COR-L47 (cell line): ENCODE measurements at regions not wholly inside any gene's neighbourhood (a gene's known extent, or its start where the extent isn't known, plus 50 kb on each side); places are given as distances from the start of the nearest gene placed in this dataset.
A peak's percentile ranks its signal among the peaks of the same experiment; 100 is the strongest.

ENCODE experiments used
- DNase-seq: peaks from one replicate; lab custom pipeline; 2025; lab: John Stamatoyannopoulos, UW

DNA sequence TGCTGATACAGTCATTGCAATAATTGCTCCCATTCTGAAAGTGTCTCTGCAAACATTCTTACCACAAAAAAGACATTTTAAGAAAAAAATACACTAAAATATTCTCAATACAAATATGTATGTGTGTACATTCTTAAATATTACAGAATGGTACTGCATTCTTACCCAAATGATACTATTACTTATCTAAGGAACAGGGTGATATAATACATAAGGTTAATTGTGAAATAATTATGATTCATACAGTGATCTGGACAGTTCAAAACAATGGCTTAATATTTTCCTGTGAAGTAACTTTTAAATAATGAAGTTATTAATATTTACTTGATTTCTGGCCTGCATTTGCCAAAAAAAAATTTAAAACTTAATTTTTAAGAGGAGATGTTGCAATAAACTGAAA lies 694.6 kb downstream of the TUSC7 start:
- DNase-seq = no peak

DNA sequence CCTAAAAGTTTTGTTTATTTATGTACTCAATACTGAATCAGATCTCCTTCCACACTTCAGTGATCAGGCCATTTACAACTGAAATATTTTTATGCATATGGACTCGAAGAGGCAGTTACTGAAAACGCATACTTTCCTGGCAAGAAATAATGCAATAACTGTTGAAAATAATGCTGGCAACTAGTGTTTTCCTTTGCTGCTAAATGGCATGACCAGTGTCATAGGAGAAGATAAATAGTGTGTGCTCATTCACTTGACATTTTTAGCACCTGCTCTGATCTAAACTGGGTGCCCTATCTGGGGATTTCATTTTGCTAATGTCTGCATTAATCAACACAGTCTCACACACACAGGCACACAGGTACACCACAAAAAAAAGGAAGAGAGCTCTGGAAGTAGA lies 695.2 kb downstream of the TUSC7 start:
- no peak for DNase-seq

DNA sequence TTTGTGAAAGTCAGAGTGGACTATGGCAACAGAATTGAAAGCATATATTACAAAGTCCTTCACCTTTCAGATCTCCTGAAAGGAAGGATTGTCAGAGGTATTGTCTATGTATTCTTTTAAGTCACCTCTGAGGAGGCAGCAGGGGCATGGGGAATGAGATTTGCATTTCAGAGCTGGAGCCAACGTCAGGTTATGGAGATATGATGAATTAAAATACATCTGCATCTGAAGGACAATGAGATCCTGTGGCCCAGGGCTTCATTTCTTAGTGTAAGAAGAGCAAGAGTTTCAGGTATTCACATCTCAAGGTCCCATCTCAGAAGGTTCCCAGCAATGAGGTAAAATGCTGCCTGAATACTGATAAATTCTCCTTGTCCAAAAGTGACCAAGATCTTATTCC lies 695.8 kb downstream of the TUSC7 start:
- DNase-seq = no peak

DNA sequence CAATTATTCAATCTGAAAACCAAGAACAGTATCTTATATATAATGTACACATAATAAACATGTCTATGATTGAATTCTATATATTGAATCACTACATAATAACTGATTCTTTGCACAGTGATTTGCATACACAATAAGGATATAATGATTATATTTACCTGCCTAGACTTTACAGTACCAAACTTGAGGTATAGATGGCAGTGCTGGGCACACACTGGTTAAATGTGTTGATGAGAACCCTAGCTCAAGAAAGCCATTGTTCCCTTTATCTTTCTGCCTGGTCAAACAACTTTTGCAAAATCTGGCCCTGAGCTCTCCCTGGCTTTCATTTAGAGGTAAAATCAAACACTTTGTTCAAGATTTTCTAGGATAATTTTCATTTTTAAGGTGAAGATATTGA lies 697.7 kb downstream of the TUSC7 start:
- DNase-seq = peak; percentile 40

DNA sequence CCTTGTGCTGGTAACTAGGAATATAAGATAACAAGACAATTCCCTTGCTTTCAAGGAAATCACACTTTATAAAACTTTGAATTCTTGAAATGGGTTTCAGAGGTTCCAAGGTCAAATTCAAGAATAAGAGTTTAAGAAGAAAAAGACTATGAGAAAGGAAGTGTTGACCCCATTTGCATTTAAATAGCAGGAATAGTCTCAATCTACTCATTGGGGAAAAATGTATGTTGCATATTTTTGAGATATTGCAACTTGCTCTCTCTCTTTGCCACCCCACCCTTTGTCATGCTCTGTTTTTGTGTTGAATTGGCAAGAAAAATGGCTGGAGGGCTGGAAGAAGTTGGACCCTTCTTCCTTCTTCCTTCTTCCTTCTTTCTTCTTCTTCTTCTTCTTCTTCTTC lies 699.2 kb downstream of the TUSC7 start:
- no peak for DNase-seq

DNA sequence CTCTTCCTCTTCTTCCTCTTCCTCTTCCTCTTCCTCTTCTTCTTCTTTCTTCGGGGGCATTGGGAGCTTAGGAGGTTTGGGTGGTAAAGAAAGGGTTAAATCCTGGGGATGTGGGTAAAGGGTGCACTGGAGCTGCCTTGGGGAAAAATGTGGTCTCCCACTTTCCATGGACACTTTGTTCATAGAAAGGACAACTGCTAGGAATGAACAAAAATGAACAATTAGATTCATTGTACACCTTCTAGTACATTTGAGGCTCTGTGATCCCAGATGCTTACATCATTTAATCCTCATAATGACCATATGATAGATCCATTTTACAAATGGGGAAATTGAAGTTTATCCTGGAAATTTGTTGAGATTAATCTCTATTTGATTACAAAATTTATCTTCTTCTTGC lies 699.7 kb downstream of the TUSC7 start:
- no peak for DNase-seq

DNA sequence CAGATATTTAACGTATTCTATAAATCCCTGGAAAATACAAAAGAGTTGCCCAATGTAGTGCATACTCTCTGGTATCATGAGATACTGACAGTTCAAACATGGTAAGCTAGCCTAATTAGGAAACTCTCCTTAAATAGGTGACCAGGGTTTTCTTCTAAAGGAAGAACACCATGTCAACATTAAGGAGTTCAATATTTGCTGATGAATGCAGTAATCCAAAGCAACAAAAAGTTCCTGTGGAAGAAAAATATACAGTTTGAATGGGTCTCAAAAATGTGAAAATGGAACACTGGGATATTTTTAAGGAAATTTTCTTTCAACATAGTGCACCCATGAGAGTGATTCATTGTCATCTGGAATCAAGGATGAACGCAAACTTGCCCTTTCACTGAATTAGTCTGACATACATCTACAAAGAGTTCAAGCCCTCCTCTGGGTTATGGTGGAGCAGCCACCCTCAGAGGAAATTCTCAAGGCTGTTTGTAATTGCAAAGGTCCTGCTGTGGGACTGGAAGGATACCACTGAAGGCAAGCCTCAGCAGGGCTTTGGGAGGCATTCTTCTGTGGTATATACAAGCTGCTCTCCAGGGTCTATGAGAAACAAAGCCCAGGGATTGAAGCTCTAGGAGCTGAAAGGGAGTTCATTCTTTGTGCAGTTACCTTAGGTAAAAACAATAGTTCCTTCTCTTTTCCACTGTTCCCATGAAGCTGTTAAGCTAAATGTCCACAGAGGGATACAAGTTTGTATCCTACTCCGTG lies 700.3 kb downstream of the TUSC7 start:
- DNase-seq = no peak

DNA sequence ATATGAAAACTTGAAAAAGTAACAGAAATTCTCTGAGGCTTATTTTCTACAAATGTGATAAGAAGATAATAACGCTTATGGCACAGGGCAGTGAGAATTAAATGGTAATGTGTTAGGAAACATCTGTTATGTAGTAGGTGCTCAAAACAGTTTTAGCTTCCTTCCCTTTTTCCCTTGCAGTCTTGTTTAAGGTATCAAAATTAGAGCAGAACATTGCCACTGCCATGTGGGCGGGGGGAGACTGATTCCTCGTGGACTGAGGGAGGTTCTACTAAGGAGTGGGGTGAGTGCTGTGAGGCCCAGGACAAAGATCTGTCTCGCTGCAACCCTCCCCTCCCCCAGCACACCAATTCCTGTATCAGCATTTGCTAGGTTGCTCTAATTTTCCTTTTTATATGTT lies 702.4 kb downstream of the TUSC7 start:
- DNase-seq = no peak

DNA sequence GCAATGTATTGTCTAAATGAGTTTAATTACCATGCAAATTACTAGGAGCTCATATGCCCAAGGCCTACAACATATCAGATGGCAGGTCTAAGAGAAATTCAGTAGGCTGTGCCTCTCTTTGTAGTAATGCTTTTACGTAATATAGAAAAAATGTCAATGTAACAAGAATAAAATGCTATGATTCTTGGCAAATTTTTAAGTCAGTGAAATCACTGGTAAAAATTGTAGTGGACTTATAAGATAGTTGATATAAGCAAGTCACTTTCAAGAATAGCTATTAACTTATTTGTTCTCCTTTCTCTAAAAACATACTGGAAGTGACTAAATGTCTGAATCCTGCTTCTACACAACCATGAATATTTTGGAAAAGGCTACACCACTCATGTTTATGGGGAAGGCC lies 707.8 kb downstream of the TUSC7 start:
- no peak for DNase-seq

DNA sequence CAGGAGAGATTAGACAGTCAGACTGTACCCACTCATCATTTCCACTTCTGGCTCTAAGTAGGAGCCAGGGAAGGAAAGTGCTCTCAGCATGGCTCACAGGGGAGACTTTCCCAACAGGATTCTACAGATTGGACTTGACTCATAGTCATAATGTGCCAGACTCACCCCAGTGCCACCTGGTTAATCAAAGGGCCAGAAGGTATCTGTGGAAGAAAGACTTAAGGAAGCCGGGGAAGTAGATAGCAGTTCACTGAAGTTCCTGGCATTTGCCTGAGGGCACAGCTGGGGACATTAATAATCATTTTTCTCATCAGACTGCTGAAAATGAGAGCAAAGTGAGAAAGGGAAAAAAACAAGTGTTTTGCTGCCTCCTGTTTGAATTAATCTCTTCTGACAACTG lies 717.5 kb downstream of the TUSC7 start:
- DNase-seq = no peak

DNA sequence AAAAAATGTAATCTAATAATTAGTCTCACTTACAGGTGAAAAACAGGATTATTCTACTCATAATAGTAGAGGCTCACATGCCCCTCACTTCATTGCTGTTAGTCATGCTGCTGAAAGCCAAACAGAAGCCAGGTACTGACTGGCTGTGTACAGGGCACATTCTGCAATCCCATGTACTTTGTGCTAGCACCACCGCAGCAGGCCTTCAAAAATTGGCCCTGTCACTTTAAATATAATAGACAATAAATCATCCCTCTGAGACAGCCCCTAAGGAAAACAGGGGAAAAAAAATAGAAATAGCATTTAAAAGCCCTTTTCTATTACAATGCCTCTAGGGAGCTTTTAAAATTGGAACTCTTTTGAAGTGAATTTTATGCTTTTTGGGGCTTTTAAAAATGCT lies 723.8 kb downstream of the TUSC7 start:
- no peak for DNase-seq

DNA sequence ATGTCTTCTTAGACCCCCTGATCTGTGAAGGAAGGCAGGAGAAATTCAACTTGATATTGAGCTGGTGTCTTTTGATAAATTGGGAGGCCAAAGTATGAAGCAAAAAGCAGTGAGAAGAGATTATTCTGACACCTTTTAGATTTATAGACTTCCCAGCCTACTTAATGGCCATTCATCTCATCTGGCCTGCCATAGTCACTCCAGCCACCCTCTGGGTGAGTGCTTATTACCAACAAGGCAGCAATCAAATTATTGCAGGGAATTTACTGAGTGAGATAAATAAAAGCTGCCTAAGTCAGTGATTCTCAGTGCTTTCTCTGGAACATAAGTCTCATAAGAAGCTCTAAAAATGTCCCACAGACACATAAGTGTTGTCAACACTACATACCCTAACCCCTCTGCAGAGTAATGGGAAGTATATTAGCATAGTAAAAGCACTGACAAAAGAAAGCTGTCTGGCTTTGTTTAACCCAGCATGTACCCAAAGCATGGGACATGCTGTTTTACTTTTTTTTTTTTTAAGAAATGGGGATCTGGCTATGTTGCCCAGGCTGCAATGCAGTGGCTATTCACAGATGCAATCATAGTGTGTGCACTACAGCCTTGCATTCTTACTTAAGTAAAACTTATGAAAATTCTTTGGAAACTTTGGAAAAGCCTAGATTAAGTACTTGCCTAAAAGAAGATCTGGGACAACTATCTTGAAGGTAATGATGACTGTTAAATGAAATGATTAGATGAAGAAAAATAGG lies 725.3 kb downstream of the TUSC7 start:
- DNase-seq = no peak

DNA sequence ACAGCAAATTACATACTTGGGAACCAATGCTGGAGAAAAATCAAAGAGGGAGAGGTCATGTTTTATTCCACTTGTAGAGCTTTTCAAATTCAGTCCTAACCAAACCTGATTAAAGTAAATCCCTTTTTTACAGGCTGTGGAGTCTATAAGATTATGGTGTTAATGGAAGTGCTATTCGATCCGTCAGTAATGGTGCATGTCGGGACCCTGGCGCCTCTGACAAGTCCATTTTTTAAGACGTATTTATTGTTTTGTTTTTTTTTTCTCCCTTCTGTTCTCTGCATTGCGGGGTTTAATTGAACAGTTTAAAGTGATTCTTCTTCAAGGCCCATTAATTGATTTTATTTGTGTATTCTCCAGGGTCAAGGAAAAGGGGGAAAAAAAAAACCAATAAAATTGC lies 725.9 kb downstream of the TUSC7 start:
- DNase-seq = no peak

DNA sequence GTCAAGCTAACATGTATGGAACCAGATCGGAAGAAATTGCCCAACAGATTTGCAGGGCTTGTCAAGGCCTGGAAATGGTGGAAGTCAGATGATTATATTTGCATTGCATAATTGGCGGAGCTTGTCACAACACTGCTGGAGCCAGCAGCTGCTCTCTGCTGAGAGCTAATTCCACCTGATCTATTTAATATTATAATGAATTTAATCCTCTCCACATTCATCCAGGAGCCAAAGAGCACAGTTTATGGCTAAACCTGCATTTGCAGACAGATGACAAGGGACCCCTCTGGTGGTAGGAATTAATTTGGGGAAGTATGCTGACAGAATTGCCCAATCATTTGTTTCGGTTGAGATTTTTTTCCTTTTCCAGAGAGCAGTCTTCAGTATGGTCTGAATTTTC lies 730.2 kb downstream of the TUSC7 start:
- peak; percentile 95 for DNase-seq

DNA sequence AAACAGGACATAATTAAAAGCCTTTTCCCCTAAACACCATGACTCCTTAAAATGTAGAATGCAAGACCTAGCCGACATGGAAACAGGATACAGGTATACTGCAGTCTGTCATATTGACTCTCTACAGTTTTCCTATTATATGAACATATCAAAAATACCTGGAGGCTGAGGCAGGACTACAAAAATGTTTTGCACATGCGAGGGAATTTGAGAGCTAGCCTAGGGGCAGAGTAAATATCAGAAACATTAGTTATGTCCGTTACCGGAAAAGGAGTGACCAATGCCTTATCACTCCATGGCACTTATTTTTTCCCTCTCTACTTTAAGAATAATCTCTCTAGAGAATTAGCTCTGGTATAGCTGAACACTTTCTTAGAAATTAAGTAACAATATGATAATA lies 732.3 kb downstream of the TUSC7 start:
- no peak for DNase-seq

DNA sequence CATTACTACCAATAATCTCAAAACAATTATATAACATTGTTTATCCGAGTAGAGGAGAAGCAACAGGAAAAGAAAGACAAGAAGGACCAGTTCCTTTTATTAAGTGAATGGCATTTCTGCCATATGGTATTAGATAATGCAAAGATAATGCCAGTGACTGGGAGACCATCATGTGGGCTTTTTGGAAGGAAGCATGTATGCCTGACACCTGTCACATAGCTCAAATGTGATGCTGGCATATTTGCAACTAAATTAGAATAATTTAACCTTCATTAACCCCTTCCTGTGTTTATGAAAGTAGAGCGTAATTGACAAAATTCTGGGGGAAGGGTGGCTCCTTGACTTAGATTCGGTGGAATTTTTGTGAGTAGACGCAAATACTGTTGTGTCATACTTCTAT lies 733.0 kb downstream of the TUSC7 start:
- DNase-seq = no peak

DNA sequence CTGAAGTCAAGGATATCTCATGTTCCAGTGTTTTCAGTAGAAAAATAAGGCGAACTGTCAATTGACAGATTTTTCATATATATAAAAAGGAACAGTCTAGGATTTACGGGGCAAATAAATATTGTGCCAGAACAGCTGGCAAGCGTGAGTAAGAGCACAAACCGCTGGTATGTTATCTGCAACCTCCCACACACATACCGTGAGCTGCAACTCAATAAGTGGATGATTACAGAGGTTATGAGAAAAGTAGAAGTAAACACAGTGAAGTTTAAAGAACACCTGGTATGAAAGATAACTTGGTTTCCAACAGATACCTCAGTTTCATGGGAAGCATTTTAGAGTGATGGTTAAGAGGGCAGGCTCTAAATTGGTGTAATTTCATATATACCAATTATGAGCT lies 733.4 kb downstream of the TUSC7 start:
- no peak for DNase-seq

DNA sequence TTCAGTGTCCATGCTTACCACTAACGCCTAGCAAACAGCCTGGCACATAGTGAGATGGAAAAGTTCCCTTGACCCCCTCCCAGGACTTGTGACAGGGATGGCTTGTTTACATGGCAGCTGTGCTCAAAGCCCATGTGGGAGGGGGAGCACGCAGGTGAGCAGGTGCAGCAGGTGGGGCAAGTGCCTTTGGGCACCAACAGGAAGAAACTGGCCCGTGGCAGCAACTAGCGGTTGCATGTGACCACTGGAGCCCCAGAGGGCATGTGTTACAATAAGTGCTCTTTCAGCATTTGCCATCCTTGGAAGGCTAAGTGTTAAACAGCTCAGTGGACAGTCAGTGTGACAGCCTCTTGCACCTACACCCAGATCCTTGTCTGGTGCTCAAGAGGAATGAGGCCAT lies 734.6 kb downstream of the TUSC7 start:
- peak; percentile 3 for DNase-seq

DNA sequence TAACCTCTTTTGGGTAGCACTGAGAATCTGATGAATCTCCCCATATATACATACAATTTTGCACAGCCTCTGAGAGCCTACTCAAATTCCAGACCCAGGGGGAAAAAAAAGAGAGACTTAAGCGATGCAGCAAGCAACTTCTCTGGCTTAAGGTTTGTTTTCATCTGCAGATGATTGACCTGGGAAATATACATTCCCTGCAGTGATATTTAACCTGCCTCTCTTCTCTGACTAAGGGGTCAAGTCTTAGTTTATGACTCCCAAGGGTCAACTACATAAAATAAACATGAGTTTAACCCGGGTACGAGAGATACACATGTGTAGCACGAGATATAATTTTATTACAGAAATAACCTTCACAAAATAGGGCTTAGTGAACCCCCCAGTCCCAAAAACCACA lies 737.8 kb downstream of the TUSC7 start:
- DNase-seq = no peak

DNA sequence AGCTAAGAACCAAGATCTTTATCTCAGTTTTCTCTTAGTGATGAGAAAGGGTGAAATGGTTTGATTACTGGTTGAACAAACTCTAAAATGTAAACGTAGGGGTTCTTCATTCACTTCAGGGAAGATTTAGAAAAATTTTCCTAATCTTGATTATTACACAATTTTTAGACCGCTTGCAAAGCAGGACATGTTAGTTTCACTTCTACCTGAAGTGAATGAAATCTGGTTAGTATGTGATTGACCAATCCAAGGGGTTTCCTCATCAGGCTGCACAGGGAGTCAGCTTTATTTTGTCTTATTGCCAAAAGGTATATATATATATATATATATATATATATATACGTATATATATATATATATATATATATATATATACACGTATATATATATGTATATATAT lies 740.4 kb downstream of the TUSC7 start:
- no peak for DNase-seq

DNA sequence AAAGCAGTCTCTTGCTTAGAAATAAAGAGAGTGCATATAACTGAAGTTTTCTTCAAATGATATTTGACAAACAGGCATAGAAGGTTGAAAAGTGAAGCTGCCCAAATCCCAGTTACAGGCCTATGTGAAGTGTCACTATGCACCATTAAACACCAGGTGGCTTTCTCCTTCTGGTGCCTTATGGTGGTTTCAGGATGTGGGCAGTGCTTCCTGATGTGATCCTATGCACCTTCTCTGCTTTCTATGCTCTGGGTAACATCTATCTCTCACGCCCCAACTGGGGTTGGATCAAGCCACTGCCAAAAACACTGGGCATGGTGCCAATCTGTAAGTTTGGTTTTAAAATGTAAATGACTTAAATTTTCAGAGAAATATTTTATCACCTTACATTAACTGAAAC lies 744.7 kb downstream of the TUSC7 start:
- DNase-seq = peak; percentile 46

DNA sequence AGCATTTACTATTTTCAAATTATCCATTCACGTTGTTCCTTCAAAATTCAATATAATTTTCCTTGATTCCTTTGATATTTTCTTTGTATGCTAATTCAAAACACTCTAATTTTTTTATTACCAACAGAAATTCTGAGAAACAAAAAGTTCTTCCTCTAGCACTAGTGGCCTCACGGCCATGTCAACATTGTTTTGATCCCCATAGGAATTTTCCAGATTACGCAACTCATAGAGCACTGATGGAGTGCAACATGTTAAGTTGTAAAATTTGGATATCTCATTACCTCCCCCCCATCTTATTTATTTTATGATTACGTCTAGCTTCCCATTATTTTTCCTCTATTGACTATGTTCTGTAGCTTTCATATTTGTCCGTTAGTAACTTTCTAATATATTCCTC lies 745.3 kb downstream of the TUSC7 start:
- DNase-seq = no peak

DNA sequence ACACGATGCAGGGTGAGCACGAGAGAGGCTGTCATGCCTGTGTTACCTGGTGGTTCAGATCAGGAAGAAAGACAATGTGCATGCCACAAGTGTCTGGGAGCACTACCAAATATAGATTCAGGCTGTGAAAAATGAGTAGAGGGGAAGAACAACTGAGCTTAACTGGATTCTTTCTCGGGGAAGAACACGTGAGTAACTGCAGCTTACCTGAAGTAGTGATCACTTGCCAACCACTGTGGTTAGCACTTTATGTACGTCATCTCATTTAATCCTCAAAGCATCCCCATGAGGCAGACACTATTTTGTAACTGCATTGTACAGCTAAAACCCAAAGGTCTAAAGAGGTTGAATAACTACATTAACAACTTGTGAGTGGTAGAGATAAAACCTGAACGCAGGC lies 746.2 kb downstream of the TUSC7 start:
- DNase-seq = no peak
